Nephron (organoid): ENCODE measurements at regions not wholly inside any gene's neighbourhood (a gene's known extent, or its start where the extent isn't known, plus 50 kb on each side); places are given as distances from the start of the nearest gene placed in this dataset.
"Not testable (repeated sequence)": the region's sequence is repeated elsewhere in the genome, so short reads cannot be mapped to it uniquely, and the experiment has no call there.

Source experiments
- H3K27ac Mint-ChIP-seq, 3 experiments: 2 replicates each; pipeline ENCODE4 v1.8.0; 2020; ENCODE audit warnings: mixed read lengths in 3 of 3, mild to moderate bottlenecking in 2 of 3, moderate library complexity in 1 of 3
- H3K27me3 Mint-ChIP-seq: 2 replicates; pipeline ENCODE4 v1.8.0; 2021; ENCODE audit warnings: low read depth, mild to moderate bottlenecking, moderate library complexity, mixed read lengths
- H3K36me3 Mint-ChIP-seq: 2 replicates; pipeline ENCODE4 v1.8.0; 2020; ENCODE audit warnings: low read depth, mixed read lengths
- H3K4me1 Mint-ChIP-seq: 2 replicates; pipeline ENCODE4 v1.8.0; 2020; ENCODE audit warnings: mixed read lengths
- H3K4me3 Mint-ChIP-seq, 3 experiments: 2 replicates each; pipeline ENCODE4 v1.8.0; 2020; ENCODE audit warnings: mild to moderate bottlenecking in 3 of 3, mixed read lengths in 3 of 3, moderate library complexity in 2 of 3
- H3K9me3 Mint-ChIP-seq: 2 replicates; pipeline ENCODE4 v1.8.0; 2020; ENCODE audit warnings: mixed read lengths
- TF ChIP-seq, protein P1 (sequence below), 3 experiments: fragments of 200-600 bp; sonication (generic); IDR thresholded peaks; one replicate each; pipeline ENCODE4 v1.5.0; 2021; ENCODE audit warnings: antibody characterized with exemption in 3 of 3; ENCODE audit not compliant: unreplicated experiment in 3 of 3

DNA sequence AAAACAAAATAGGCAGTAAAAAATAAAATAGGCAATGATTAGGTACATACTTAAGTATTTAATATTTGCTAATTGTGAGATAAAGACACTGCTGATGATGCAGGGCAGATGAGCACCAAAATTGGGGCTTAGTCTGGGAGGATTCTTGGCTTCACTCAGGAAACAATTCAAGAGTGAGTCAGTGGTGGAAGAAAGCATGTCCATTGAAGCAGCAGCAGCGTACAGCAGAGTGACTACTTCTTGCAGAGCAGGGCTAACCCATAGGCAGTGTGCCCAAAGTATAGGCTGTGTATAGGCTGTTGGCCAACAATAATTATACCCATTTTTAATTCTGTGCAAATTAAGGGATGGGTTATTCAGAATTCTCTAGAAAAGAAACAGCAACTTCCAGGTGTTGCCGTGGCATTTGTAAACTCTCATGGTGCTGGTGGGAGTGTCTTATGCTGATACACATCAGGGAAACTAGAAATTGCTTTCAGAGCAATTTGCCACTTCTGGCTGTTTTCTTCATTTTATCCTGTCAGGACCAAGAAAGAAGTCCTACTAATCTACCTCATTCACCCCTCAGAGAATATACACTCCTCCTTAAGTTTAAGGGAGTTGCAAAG is 317.3 kb upstream of the NAALADL2 start:
- Mint-ChIP-seq H3K4me1 (peaks cover 17% of the 10 kb centered on the region), H3K27me3 (no peaks in the 10 kb centered on the region), H3K36me3 (no peaks in the 10 kb centered on the region), H3K27ac (no peak overlapping the region), H3K9me3 (no peaks in the 10 kb centered on the region), H3K4me3 (no peak overlapping the region)
- TF ChIP-seq, protein P1, sequence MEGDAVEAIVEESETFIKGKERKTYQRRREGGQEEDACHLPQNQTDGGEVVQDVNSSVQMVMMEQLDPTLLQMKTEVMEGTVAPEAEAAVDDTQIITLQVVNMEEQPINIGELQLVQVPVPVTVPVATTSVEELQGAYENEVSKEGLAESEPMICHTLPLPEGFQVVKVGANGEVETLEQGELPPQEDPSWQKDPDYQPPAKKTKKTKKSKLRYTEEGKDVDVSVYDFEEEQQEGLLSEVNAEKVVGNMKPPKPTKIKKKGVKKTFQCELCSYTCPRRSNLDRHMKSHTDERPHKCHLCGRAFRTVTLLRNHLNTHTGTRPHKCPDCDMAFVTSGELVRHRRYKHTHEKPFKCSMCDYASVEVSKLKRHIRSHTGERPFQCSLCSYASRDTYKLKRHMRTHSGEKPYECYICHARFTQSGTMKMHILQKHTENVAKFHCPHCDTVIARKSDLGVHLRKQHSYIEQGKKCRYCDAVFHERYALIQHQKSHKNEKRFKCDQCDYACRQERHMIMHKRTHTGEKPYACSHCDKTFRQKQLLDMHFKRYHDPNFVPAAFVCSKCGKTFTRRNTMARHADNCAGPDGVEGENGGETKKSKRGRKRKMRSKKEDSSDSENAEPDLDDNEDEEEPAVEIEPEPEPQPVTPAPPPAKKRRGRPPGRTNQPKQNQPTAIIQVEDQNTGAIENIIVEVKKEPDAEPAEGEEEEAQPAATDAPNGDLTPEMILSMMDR (IDR thresholded peaks at IDR 0.05; ENCODE audit: unreplicated experiment in 3 of 3) = no peak

- Mint-ChIP-seq H3K27me3 (no peaks in the 10 kb centered on the region), H3K4me3 (no peak overlapping the region), H3K4me1 (no peaks in the 10 kb centered on the region), H3K27ac (no peak overlapping the region), H3K9me3 (no peaks in the 10 kb centered on the region), H3K36me3 (no peaks in the 10 kb centered on the region)
- TF ChIP-seq, protein P1 (IDR thresholded peaks at IDR 0.05; ENCODE audit: unreplicated experiment in 3 of 3) = no peak
These were observed 311.2 kb upstream of the NAALADL2 start for GRCh38 chr3:174547801-174548435.

- TF ChIP-seq, protein P1 (IDR thresholded peaks at IDR 0.05; ENCODE audit: unreplicated experiment in 3 of 3) = no peak
- Mint-ChIP-seq H3K9me3 (no peaks in the 10 kb centered on the region), H3K4me3 (no peak overlapping the region), H3K27me3 (no peaks in the 10 kb centered on the region), H3K36me3 (no peaks in the 10 kb centered on the region), H3K4me1 (no peaks in the 10 kb centered on the region), H3K27ac (no peak overlapping the region)
These were observed 310.1 kb upstream of the NAALADL2 start for GRCh38 chr3:174548841-174549623.

DNA sequence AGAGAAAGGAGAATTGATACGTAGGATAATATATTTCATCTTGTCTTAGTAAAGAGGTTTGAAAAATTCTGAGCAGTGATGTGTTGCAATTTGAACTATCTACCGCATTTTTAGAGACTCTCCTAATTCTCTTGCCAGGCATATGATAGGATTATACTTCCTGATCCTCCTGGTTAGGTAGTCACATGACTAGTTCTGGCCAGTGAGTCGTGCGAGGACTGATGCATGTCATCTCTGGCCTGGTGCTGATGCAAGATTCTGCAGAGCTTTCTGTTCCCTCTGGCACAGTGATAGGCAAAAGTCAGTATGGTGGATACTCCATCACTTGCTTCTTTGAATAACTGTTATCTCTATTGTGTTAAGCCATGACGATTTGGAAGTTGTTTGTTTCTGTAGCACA is 277.6 kb upstream of the NAALADL2 start:
- Mint-ChIP-seq H3K4me3 (no peak overlapping the region), H3K27me3 (no peaks in the 10 kb centered on the region), H3K27ac (no peak overlapping the region), H3K9me3 (no peaks in the 10 kb centered on the region), H3K4me1 (no peaks in the 10 kb centered on the region), H3K36me3 (no peaks in the 10 kb centered on the region)
- TF ChIP-seq, protein P1 (IDR thresholded peaks at IDR 0.05; ENCODE audit: unreplicated experiment in 3 of 3) = no peak

- TF ChIP-seq, protein P1 (IDR thresholded peaks at IDR 0.05; ENCODE audit: unreplicated experiment in 3 of 3) = no peak
- Mint-ChIP-seq H3K27me3 (no peaks in the 10 kb centered on the region), H3K9me3 (peaks cover 7% of the 10 kb centered on the region), H3K27ac (no peak overlapping the region), H3K4me3 (no peak overlapping the region), H3K4me1 (no peaks in the 10 kb centered on the region), H3K36me3 (peaks cover 6% of the 10 kb centered on the region)
These were observed 275.7 kb upstream of the NAALADL2 start for GRCh38 chr3:174583396-174583795.

DNA sequence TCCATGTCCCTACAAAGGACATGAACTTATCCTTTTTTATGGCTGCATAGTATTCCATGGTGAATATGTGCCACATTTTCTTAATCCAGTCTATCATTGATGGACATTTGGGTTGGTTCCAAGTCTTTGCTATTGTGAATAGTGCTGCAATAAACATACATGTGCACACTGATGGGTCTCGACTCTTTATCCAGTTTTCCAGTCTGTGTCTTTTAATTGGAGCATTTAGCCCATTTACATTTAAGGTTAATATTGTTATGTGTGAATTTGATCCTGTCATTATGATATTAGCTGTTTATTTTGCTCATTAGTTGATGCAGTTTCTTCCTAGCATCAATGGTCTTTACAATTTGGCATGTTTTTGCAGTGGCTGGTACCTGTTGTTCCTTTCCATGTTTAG is 272.0 kb upstream of the NAALADL2 start:
- not testable (repeated sequence) for H3K27ac Mint-ChIP-seq, H3K4me3 Mint-ChIP-seq, H3K27me3 Mint-ChIP-seq, H3K4me1 Mint-ChIP-seq
- Mint-ChIP-seq H3K9me3 (peaks cover 16% of the 10 kb centered on the region), H3K36me3 (peaks cover 10% of the 10 kb centered on the region)
